ENCODE measurements at regions not wholly inside any gene's neighbourhood (a gene's known extent, or its start where the extent isn't known, plus 50 kb on each side); places are given as distances from the start of the nearest gene placed in this dataset.
A peak's percentile ranks its signal among the peaks of the same experiment; 100 is the strongest.

GRCh38 chr10:61184429-61184828 is 240.4 kb upstream of the RHOBTB1 start:
- DNase-seq, result no peak

GRCh38 chr10:61183967-61184366 is 240.0 kb upstream of the RHOBTB1 start:
- DNase-seq, result no peak

GRCh38 chr10:61181832-61182231 is 237.8 kb upstream of the RHOBTB1 start:
- no peak for DNase-seq

GRCh38 chr10:61179771-61180170 is 235.8 kb upstream of the RHOBTB1 start:
- no peak for DNase-seq

- DNase-seq, result no peak
Measured at GRCh38 chr10:61176424-61176823, 232.4 kb upstream of the RHOBTB1 start.

GRCh38 chr10:61175316-61175715 is 231.3 kb upstream of the RHOBTB1 start:
- DNase-seq, result no peak

- no peak for DNase-seq
Measured at GRCh38 chr10:61173450-61173849, 229.5 kb upstream of the RHOBTB1 start.

GRCh38 chr10:61172182-61172926 is 228.4 kb upstream of the RHOBTB1 start:
- no peak for DNase-seq

GRCh38 chr10:61170594-61170993 is 226.6 kb upstream of the RHOBTB1 start:
- DNase-seq, result no peak

- DNase-seq, result no peak
Measured at GRCh38 chr10:61169294-61169693, 225.3 kb upstream of the RHOBTB1 start.

- no peak for DNase-seq
Measured at GRCh38 chr10:61166489-61166888, 222.5 kb upstream of the RHOBTB1 start.

- DNase-seq, result no peak
Measured at GRCh38 chr10:61166065-61166464, 222.1 kb upstream of the RHOBTB1 start.

- DNase-seq, result no peak
Measured at GRCh38 chr10:61164458-61165160, 220.6 kb upstream of the RHOBTB1 start.

GRCh38 chr10:61163403-61163802 is 219.4 kb upstream of the RHOBTB1 start:
- DNase-seq, result no peak

- DNase-seq, result no peak
Measured at GRCh38 chr10:61160253-61160652, 216.3 kb upstream of the RHOBTB1 start.

- DNase-seq, result no peak
Measured at GRCh38 chr10:61159253-61159652, 215.3 kb upstream of the RHOBTB1 start.

- no peak for DNase-seq
Measured at GRCh38 chr10:61157182-61157581, 213.2 kb upstream of the RHOBTB1 start.

- no peak for DNase-seq
Measured at GRCh38 chr10:61153771-61154170, 209.8 kb upstream of the RHOBTB1 start.

- no peak for DNase-seq
Measured at GRCh38 chr10:61151059-61151458, 207.1 kb upstream of the RHOBTB1 start.

GRCh38 chr10:61148451-61148850 is 204.5 kb upstream of the RHOBTB1 start:
- DNase-seq, result no peak

GRCh38 chr10:61142987-61143386 is 199.0 kb upstream of the RHOBTB1 start:
- DNase-seq, result no peak

- peak in 1 of 2 donors; percentile 20 for DNase-seq
Measured at GRCh38 chr10:61140765-61141392, 196.9 kb upstream of the RHOBTB1 start.

GRCh38 chr10:61139592-61139953 is 195.6 kb upstream of the RHOBTB1 start:
- DNase-seq, result no peak

All from bone marrow (tissue), 2 donors.